Activated CD4-positive, alpha-beta T cell treated with anti-CD3 and anti-CD28 coated beads, Interleukin-2, amount 50 U/mL, for 16 hours (primary cell): ENCODE measurements at regions not wholly inside any gene's neighbourhood (a gene's known extent, or its start where the extent isn't known, plus 50 kb on each side); places are given as distances from the start of the nearest gene placed in this dataset.
"Not testable (repeated sequence)": the region's sequence is repeated elsewhere in the genome, so short reads cannot be mapped to it uniquely, and the experiment has no call there.

Experiments
- DNase-seq: peaks from one replicate; pipeline ENCODE4 v3.0.0-alpha.2; 2020

DNA sequence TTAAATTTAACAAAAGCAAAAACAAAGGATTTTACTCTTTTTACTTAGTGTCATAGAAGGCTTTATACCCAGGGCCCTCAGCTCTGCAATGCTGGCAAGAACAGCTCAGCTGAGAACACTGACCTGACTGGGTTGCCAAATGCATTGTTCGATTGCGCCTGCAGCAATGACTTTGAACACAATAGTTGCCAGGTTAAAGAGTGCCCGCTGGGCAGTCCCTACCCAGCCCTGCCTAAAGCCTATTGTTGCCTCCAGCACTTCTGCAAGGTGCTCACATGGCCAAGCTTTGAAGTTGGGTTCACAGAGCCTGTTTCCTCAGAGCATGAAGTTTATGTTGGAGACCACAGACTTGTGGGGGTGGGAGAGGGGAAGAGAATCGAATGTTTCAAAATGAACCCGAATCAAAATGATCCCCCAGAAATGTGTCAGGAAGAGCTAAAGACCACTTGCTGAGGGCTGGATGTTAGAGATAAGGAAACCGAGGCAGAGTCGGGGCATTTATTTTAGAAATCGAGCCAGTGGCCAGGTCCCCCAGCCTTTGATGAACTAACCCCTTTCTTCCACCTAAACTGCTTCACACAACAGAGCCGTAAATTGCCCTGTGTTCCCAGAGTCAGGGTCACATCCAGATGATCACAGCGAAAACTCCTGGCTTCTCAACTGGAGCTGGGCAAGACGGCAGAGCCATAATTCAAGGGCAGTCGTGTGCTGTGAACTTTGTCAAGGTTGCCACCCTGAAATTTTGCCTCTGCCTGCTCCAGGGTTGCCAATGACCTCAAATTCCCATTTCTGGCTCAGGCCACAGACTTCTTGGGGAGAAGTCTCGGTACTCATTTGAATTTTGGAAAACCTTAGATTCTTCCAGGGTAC is 55.0 kb downstream of the FOXA2 start:
- DNase-seq: no peak

DNA sequence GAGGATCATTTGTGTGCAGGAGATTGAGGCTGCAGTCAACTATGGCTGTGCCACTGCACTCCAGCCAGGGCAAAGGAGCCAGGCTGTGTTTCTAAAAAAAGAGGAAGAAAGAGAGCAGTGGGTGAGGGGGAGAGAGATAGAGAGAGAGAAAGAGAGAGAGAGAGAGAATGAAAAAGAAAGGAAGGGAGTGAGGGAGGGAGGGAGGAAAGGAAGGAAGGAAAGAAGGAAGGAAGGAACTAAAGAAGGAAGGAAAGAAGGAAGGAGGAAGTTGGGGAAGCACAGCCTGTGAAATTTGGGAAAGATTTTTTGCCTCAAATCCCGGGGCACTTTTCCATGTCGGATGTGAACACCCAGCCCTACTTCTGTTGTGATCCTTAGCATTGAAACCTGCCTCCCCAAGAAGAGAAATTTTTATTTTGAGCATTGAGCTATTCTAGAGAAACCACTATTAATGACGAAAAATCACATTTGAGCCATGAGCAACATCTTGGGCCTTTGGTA is 57.8 kb downstream of the FOXA2 start:
- DNase-seq: no peak

DNA sequence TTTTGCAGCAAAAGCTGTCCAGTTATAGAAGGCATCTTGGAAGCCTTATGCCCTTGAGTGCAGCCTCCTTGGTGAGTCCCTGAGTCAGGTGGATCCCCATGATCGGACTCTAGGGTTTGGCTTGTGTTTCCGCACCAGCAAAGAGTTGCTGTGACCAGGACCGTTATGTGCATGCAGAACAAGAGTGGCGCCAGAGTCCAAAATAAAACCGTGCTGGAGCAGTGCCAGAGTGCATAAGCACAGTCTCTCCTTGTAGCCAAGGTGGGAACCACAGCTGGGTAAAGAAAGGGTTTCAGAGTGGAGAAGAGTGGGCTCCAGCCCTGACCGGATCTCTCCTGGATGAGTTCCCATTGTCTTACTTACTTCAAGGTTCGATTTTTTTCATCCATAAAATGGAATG is 58.6 kb downstream of the FOXA2 start:
- no peak for DNase-seq

DNA sequence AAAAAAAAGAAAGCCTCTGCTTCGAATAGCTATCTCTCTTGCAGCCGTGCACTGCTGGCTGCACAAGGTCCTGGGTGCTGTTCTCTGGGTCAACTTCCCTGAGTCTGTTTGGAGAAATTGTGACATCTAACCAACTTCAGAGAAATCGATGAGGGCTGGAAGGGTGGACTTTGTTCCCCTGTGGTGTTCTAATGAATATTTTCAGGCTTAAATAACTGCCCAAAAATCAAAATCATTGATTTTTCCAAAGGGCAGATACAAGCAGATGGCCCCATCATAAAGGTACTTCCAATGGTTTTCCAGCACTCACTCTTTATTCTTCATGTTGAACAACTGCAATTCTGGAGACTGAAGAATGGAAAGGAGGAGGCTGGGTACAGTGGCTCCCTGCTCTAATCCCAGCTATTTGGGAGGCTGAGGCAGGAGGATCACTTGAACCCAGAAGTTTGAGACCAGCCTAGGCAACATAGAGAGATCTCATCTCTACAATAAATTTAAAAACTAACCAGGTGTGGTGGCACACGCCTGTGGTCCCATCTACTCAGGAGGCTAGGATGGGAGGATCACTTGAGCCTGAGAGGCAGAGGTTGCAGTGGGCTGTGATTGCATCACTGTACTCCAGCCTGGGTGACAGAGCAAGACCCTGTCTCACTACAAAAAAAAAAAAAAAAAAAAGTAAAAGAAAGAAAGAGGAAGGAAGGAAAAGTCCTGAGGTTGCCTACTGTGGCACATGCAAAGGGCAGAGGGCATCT is 59.1 kb downstream of the FOXA2 start:
- no peak for DNase-seq

DNA sequence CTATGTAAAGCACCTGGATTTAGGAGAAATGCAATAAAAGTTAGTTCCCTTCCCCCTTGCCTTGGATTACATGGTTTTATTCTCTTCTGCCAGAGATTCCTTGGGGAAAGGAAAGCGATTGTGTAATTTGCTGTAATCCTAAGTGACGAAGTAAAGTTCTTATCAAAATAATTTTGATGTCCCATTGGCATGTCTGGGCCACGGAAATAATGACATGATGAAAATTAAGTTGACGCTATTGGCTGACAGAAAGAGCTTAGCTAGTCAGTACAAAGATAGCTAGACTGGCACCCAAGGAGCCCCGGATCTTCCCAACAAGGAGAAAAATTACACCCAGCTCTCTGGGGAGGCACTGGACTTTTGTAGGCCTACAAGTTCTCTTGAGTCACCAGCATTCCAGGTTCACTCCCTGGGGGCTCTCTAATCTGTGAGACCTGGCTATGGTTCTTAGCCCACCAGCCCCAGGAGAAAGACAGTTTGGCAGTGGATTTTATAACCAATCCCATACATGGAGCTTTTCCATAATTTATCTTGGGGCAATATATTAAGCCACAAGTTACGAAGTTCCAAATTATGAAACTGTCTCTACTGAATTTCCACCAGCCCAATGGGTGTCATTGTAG is 59.9 kb downstream of the FOXA2 start:
- no peak for DNase-seq

DNA sequence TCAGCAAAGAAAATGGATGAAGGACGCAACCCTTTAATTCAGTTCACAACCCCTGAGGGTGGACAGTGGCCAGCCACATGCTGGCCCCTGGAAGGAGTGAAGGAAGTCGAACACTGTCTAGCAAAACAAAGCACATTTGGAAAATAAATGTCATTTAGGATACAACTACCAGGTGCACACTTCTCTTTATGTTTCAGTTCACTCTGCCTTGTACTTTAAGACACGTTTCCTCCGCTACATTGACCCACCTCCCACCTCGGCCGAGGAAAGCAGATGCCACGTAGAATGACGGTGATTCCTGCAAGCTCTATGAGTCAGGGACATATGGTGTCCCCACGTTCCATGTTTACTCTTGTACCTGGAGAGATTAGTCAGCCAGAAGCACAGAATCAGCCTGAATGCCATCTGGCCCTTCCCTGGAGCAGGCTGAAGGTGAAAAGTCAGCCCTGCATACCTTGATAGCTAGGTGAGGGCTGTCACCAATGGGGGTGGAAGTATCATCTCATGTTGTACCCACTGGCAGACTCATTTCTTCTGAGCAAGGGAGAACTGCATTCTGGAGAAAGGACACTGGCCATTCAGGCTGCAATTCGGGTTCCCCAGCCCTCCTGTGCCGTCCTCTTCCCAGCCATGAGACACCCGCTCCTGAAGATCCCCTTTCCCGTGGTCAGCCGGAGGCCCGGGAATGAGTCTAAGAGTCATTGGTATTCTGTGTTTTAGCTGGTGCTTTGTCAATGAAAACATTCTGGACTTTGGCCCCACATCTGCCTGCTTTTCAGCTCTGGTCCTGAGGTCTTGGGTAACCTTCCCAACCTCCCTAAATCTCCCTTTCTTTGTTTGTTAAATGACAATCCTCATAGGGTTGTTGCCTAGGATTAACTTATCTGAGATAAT is 60.6 kb downstream of the FOXA2 start:
- DNase-seq: no peak

DNA sequence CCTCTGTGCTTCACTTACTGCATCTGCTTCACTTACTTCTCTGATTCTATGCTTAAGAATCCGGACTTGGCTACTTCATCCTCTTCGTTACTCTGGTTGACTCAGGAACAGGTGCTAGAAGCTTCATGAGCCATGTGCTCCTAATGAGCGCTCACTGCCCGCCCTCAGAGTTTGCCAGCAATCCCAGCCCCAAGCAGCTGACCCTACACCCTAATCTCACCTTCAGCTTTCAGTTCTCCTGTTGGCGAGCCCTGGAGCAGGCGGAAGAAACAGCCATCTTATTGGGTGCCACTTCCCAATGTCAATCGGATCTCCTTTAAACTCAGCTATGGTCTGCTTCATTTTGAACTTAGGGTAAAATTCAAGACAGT is 61.3 kb downstream of the FOXA2 start:
- no peak for DNase-seq

DNA sequence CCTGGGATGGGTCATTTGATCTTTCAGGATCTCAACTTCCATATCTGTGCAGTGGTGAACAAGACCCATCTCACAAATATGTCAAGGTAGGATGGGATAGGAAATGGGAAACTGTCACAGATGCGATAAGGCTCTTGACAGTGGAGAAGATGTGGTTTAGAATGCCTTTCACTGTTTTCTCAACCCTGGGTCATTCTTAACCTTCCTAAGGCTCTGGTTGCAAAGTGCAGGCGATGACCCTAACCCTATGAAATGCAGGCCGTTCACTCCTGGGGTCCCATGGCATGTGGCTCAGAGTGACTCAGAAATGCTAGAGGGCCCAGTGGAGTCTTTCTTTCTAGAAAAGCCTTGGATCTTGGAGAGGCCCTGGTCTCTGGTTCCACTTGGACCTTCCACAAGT is 61.7 kb downstream of the FOXA2 start:
- DNase-seq: no peak

DNA sequence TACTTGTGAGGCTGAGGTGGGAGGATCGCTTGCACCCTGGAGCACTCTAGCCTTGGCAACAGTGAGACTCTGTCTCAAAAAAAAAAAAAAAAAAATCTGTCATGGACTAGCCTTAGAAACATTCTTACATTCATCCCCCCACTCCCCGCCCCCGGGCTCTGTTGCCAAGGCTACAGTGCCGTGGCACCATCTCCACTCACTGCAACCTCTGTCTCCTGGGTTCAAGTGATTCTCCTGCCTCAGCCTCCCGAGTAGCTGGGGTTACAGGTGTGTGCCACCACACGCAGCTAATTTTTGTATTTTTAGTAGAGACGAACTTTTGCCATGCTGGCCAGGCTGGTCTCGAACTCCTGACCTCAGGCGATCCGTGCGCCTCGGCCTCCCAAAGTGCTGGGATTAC is 62.4 kb downstream of the FOXA2 start:
- DNase-seq: not testable (repeated sequence)

DNA sequence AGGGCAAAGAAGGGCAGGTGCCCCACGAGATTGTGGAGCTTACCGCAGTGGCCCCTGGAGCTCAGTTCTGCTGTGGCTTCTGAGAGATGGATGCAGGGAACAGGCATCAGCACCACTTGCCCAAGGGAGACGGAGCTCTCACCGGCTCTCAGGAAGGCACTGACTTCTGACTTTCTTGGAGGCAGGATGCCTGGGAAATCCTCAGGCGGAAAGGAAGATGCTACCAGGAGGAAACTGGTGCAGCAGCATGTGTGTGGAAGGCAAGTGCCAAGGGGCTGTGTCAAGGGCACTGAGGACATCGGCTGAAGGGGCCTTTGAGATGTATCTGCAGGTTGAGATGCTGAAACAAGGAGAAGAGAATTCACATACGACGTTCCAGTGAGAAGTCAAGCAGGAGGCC is 64.0 kb downstream of the FOXA2 start:
- no peak for DNase-seq

DNA sequence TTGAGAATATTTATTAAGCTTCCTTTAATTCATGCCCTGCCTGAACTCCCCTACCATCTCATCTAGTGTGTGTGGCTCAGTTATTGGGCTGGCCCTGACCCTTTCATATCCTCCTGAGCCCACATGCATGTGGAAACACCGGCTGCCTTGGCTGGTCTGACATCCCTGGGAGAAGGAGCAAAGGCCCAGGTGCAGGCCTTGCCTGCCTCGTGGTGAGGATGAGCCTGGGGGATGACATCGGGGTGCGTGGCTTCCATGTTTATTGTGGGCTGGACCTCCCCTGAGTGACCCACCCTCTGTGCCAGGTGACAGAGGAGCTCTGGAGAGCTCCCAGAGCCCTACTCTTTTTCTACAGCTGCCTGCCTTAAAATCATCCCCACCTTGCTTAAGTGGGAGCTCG is 69.1 kb downstream of the FOXA2 start:
- DNase-seq: no peak

DNA sequence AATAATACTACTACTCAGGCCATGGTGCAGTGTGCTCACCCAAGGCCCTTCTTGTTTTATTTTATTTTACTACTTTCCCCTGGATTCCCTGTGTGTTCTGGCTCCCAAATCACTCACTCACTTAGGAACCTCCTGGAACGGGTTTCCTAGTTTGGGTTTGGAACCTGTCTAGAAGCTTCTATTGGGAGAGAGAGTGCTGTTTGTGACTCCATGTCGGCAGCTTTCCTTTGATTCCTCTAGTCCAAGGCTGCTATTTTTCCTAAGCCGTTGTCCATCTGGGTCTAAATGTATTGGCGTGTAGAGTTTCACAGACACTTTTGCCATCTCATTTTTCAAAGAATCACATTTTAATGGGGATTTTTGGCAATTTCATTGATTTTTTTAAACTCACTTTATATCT is 70.8 kb downstream of the FOXA2 start:
- DNase-seq: no peak

DNA sequence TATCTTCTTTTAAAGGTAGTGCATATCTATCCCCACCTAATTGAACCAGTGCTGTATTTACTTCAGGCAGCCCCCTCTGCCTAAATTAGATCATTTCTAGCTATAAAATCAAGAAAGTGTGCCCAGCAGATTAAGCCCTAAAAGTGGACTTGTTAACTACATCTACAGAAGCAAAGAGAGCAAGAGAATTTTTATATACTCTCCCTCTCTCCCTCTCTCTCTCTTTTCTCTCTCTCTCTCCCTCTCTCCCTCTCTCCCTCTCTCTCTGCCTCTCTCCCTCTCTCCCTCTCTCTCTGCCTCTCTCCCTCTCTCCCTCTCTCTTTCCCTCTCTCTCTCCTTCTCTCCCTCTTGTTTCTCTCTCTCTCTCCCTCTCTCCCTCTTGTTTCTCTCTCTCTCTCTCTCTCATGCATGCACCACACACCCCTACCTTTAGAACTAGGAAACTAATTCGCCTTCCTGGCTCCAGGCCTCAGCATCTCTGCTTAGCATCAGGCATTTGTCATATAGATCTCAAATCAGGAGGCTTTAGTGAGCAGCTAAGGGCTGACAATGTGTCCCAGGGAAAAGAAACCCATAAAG is 71.4 kb downstream of the FOXA2 start:
- no peak for DNase-seq

DNA sequence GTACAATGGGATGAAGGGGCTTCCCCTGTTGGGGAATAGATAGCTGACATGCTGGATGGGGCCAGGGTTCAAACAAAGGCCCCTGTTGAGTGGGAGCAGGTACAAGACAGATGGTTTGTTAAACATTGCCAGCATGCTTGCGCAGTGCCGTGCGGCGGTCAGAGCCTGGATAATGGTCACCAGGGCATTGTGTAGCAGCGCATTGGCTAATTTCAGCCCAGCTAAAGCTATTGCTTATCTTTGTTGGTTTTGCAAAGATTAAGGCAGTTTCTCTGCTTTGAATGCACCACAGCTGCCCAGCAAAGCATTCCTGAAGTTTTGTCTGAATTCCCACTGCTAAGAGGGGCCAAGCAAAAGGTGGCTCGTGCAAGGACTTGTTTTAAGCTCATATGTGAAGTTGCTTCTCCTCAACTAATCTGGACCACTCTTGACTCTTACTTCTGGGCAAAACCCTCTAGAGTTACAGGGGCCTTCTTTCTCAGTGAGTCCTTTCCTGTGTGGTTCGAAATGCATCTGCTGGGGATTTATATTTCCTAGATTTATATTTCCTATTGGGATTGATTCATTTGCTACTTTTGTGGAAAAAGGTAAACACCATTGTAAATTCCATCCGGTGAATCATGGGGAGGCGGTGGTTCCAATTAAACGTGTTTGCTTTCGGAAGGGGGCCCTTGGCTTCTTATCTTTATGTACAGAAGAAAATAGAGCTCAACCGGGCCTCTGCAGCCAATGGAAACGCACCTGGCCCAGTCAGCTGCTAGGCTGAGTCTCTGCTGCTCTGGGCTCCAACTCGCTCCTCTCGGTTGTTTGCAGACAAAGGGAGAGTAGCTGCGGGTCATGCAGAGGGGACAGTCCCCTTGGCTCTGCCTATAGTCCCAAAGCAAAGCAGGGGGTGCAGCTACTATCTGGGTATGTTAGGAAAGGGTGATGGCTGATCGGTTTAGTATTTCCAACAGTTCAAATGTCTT is 72.1 kb downstream of the FOXA2 start:
- DNase-seq: no peak

DNA sequence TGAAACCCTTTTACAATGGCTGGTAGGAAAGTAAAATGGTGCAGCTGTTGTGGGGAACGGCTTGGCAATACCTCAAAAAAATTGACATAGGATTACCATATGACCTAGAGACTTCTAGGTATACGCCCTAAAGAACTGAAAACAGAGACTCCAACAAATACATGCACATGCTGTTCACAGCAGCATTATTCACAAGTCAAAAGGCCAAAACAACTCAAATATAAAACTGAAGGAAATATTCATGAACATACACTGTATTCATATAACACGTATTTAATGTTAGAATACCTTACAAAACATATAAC is 74.6 kb downstream of the FOXA2 start:
- DNase-seq: no peak

DNA sequence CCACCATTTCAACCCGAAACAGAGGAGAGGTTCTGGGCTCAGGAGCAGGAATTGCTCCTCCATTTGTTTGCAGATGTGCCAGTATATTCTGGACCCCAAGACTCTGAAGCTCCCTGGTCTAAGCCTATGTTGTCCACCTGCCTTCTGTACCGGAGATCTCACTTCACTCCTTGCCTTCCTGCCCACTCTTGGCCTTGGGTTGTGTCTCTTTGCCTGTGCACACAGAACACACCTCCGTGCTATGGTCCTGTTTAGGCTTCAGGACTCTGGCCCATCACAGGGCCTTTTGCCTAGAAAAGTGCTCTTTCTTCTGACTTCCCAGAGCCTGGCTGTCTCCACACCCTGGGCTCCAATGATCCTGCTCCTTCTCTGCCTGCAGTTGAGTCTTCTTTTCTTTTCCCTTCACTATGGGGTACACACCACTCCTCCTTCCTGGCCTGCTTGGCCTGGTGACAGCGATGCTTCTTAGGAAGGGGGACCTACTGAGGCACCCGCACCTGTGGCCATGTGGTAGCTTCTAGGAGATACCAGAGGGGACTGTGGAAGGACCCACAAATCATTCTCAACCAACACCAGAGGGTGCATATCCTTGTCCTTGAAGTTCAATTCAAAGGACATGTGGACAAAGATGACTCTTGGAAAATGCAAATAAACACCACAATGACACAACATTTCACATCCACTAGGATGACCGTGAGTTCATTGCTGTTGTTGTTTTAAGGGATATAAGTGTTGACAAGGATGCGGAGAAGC is 75.1 kb downstream of the FOXA2 start:
- DNase-seq: no peak

DNA sequence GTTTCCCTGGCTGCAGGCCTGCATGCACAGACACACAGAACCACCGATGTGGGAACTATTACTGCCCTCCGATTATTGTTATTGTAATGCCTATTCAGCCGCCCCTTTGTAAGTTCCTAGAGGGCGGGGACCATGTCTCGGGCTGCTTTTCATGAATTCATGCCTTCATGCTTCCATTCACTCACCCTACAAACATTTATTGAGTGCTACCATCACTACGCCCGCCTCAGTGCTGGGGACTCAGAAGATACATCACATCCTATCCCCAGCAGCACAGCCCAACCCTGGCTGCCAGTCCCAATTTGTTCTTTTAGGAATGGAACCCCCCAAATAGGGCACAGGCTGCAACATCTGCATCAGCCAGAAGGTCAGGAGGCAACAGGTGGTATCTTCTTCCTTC is 75.9 kb downstream of the FOXA2 start:
- no peak for DNase-seq

DNA sequence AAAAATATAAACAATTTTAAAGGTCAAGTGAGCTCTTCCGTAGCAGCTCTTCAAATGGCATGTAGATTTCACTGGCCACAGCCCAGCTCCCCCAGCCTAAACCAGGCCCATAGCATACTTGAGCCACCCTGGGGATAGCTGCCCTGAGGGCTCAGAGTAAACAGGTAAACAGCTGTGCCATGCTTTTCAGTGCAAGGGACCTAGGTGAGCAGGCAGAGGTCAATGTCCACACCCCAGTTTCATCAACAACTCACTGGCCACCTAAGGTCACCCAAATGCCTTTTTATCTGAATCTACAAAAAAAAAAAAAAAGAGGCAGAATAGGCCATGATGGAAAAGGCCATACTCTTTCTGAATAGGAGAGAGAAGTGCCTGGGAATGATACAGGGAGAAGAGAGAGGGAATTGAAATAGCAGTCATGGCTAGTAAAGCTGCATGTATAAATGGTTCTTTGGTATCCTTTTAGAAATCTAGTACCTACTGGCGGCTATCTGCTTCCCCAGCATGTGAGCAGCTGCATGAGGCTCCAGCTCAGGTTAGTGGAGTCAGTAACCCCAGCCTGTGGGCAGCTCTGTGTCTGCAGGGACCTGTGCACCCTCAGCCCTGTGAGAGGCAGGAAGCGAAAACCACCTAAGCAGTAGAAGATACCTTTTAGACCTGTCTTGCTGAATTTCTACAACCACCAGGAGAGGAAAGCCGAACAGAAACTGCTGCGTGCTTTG is 77.0 kb downstream of the FOXA2 start:
- no peak for DNase-seq

DNA sequence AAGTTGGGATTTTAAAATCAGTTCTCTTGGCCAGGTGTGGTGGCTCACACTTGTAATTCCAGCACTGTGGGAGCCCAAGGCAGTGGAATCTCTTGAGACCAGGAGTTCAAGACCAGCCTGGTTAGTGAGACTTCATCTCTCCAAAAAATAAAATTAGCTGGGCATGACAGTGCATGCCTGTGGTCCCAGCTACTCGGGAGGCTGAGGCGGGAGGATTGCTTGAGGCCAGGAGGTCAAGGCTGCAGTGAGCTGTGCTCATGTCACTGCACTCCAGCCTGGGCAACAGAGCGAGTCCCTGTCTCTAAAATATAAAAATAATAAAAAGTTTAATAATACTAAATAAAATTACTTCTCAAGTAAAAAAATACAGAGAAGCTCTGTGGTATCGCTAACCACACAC is 77.5 kb downstream of the FOXA2 start:
- no peak for DNase-seq

DNA sequence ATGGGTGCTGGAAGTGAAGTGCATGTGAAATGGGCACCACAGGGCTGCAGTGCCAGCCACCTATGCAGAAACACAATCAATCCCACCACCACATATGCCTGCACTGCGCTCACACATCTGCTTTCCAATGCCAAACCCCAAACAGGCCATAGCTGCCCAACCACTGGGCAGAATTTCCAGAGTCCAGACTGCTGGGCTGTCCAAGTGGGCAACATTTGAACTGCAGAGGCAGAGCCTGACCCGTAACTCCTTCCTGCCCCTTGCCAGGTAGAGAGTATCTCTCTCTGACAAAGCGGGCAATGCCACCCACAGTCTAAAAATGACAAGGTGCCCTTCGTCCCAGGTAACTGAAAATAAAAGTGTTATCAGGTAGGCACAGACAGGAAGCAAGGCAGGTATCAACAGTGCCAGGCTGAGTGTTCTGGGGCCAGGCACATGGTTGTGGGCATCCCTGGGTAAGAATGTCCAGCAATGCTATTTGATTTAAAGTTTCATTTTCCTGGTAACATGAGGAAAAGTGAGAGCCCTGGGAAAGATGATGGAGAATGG is 79.5 kb downstream of the FOXA2 start:
- no peak for DNase-seq
